ENCODE measurements at regions not wholly inside any gene's neighbourhood (a gene's known extent, or its start where the extent isn't known, plus 50 kb on each side); places are given as distances from the start of the nearest gene placed in this dataset.

- Histone ChIP-seq H3K27ac (no peak overlapping the region), H3K9me3 (peaks cover 0 to 7% (median 2%) of the 10 kb centered on the region in 4 donors), H3K27me3 (no peaks in the 10 kb centered on the region), H3K4me1 (no peaks in the 10 kb centered on the region), H3K36me3 (no peaks in the 10 kb centered on the region), H3K4me3 (no peak overlapping the region)
- no peak for DNase-seq
- TF ChIP-seq CTCF (IDR thresholded peaks at IDR 0.05), result no peak
- no peak for TF ChIP-seq POLR2A (IDR thresholded peaks at IDR 0.05)
- no peak for TF ChIP-seq POLR2AphosphoS5 (IDR thresholded peaks at IDR 0.05)
- TF ChIP-seq EP300 (IDR thresholded peaks at IDR 0.05), result no peak
- intact Hi-C loops (cut with DNase I), result no loop called here
These were observed 822.6 kb downstream of the TBC1D32 start for GRCh38 chr6:120511712-120512111.

- DNase-seq, result no peak
- no peak for TF ChIP-seq POLR2AphosphoS5 (IDR thresholded peaks at IDR 0.05)
- TF ChIP-seq EP300 (IDR thresholded peaks at IDR 0.05), result no peak
- no peak for TF ChIP-seq CTCF (IDR thresholded peaks at IDR 0.05)
- no peak for TF ChIP-seq POLR2A (IDR thresholded peaks at IDR 0.05)
- H3K4me3 ChIP-seq, result no peak overlapping the region
- no peaks in the 10 kb centered on the region for H3K4me1 ChIP-seq
- no peaks in the 10 kb centered on the region for H3K27me3 ChIP-seq
- no peak overlapping the region for H3K27ac ChIP-seq
- intact Hi-C loops (cut with DNase I), result no loop called here
- H3K36me3 ChIP-seq, result no peaks in the 10 kb centered on the region
- no peaks in the 10 kb centered on the region for H3K9me3 ChIP-seq
- 93 to 96% methylated on average over 6 of the region's 6 CpGs for WGBS, 2 donors
These were observed 835.6 kb downstream of the TBC1D32 start for GRCh38 chr6:120498711-120499110.

GRCh38 chr6:120496661-120497060, 837.6 kb downstream of the TBC1D32 start:
- intact Hi-C loops (cut with DNase I), result no loop called here
- no peak for TF ChIP-seq POLR2AphosphoS5 (IDR thresholded peaks at IDR 0.05)
- no peak for TF ChIP-seq POLR2A (IDR thresholded peaks at IDR 0.05)
- TF ChIP-seq CTCF (IDR thresholded peaks at IDR 0.05), result no peak
- no peak for TF ChIP-seq EP300 (IDR thresholded peaks at IDR 0.05)
- H3K4me1 ChIP-seq, result no peaks in the 10 kb centered on the region
- DNase-seq, result no peak
- WGBS, 2 donors, result 12 to 37% methylated on average over 1 of the region's 1 CpG
- H3K9me3 ChIP-seq, result no peaks in the 10 kb centered on the region
- H3K27ac ChIP-seq, result no peak overlapping the region
- no peaks in the 10 kb centered on the region for H3K27me3 ChIP-seq
- no peak overlapping the region for H3K4me3 ChIP-seq
- no peaks in the 10 kb centered on the region for H3K36me3 ChIP-seq

GRCh38 chr6:120493505-120493904, 840.8 kb downstream of the TBC1D32 start:
- no peaks in the 10 kb centered on the region for H3K9me3 ChIP-seq
- intact Hi-C loops (cut with DNase I), result no loop called here
- no peak for TF ChIP-seq CTCF (IDR thresholded peaks at IDR 0.05)
- TF ChIP-seq POLR2A (IDR thresholded peaks at IDR 0.05), result no peak
- no peak for TF ChIP-seq POLR2AphosphoS5 (IDR thresholded peaks at IDR 0.05)
- no peak for TF ChIP-seq EP300 (IDR thresholded peaks at IDR 0.05)
- H3K27ac ChIP-seq, result no peak overlapping the region
- H3K27me3 ChIP-seq, result no peaks in the 10 kb centered on the region
- H3K36me3 ChIP-seq, result no peaks in the 10 kb centered on the region
- H3K4me3 ChIP-seq, result no peak overlapping the region
- no peaks in the 10 kb centered on the region for H3K4me1 ChIP-seq
- no peak for DNase-seq

- WGBS, 2 donors, result 59 to 79% methylated on average over 2 of the region's 2 CpGs
- Histone ChIP-seq H3K4me1 (no peaks in the 10 kb centered on the region), H3K9me3 (no peaks in the 10 kb centered on the region), H3K27me3 (no peaks in the 10 kb centered on the region), H3K27ac (no peak overlapping the region), H3K36me3 (no peaks in the 10 kb centered on the region), H3K4me3 (no peak overlapping the region)
- intact Hi-C loops (cut with DNase I), result no loop called here
- TF ChIP-seq EP300 (IDR thresholded peaks at IDR 0.05) (no peak), POLR2A (IDR thresholded peaks at IDR 0.05) (no peak), POLR2AphosphoS5 (IDR thresholded peaks at IDR 0.05) (no peak), CTCF (IDR thresholded peaks at IDR 0.05) (no peak)
- no peak for DNase-seq
These were observed 844.3 kb downstream of the TBC1D32 start for GRCh38 chr6:120489941-120490340.

Data from sigmoid colon (tissue), 6 donors.